ENCODE measurements at regions not wholly inside any gene's neighbourhood (a gene's known extent, or its start where the extent isn't known, plus 50 kb on each side); places are given as distances from the start of the nearest gene placed in this dataset.

- no peaks in the 10 kb centered on the region for H3K79me2 ChIP-seq (ENCODE audit: insufficient read depth, low read length)
- H4K20me1 ChIP-seq (ENCODE audit: insufficient read depth, low read length), result no peaks in the 10 kb centered on the region
- Mint-ChIP-seq H3K36me3 (ENCODE audit: low read depth, unreplicated experiment) (no peaks in the 10 kb centered on the region), H3K9me3 (ENCODE audit: unreplicated experiment) (peaks cover 9% of the 10 kb centered on the region), H3K27me3 (ENCODE audit: low read depth, unreplicated experiment) (no peaks in the 10 kb centered on the region), H3K27ac (ENCODE audit: unreplicated experiment) (peak overlapping the region; percentile 92), H3K4me1 (ENCODE audit: low read depth, unreplicated experiment) (peaks cover 19% of the 10 kb centered on the region), H3K4me3 (ENCODE audit: unreplicated experiment) (no peak overlapping the region)
- peak overlapping the region; percentile 72 for H3K27ac ChIP-seq (ENCODE audit: low read depth, low read length)
- no peak overlapping the region for H3K4me3 ChIP-seq (ENCODE audit: insufficient read depth, low read depth, low read length)
- no peak for TF ChIP-seq CTCF (IDR thresholded peaks at IDR 0.05; ENCODE audit: insufficient read depth, low read depth, low read length)
- no peak for TF ChIP-seq EZH2 (IDR thresholded peaks at IDR 0.05; ENCODE audit: insufficient read depth, low read length)
- peaks cover 2% of the 10 kb centered on the region for H3K27me3 ChIP-seq (ENCODE audit: insufficient read depth, low read length)
- no peak overlapping the region for H2AFZ ChIP-seq (ENCODE audit: low read depth, low read length)
- H3K4me1 ChIP-seq (ENCODE audit: insufficient read depth, low read length), result peaks cover 17% of the 10 kb centered on the region
- peak overlapping the region; percentile 17 for H3K9ac ChIP-seq (ENCODE audit: low read length)
- H3K4me2 ChIP-seq (ENCODE audit: low read length), result peak overlapping the region; percentile 61
- FAIRE-seq, result no peak
- no peaks in the 10 kb centered on the region for H3K36me3 ChIP-seq (ENCODE audit: insufficient read depth, low read length)
- H3K9me3 ChIP-seq (ENCODE audit: insufficient read depth, low read depth, low read length), result no peaks in the 10 kb centered on the region
- DNase-seq (ENCODE audit: low read depth), result peak; percentile 63
These were observed 92.0 kb downstream of the FOXB1 start for GRCh38 chr15:60096157-60096556.

- no peak overlapping the region for H3K4me2 ChIP-seq (ENCODE audit: low read length)
- no peak for DNase-seq (ENCODE audit: low read depth)
These were observed 97.3 kb downstream of the FOXB1 start for GRCh38 chr15:60101416-60101815.

More at GRCh38 chr15:60101416-60101815, 97.3 kb downstream of the FOXB1 start:
- Histone ChIP-seq H2AFZ (ENCODE audit: low read depth, low read length) (no peak overlapping the region), H3K36me3 (ENCODE audit: insufficient read depth, low read length) (no peaks in the 10 kb centered on the region), H3K9me3 (ENCODE audit: insufficient read depth, low read depth, low read length) (no peaks in the 10 kb centered on the region), H3K4me1 (ENCODE audit: insufficient read depth, low read length) (peaks cover under 1% of the 10 kb centered on the region), H3K27me3 (ENCODE audit: insufficient read depth, low read length) (peaks cover 7% of the 10 kb centered on the region), H4K20me1 (ENCODE audit: insufficient read depth, low read length) (no peaks in the 10 kb centered on the region), H3K4me3 (ENCODE audit: insufficient read depth, low read depth, low read length) (no peak overlapping the region), H3K9ac (ENCODE audit: low read length) (no peak overlapping the region), H3K79me2 (ENCODE audit: insufficient read depth, low read length) (no peaks in the 10 kb centered on the region), H3K27ac (ENCODE audit: low read depth, low read length) (no peak overlapping the region)
- peaks cover 7% of the 10 kb centered on the region for H3K9me3 Mint-ChIP-seq (ENCODE audit: unreplicated experiment)
- H3K27me3 Mint-ChIP-seq (ENCODE audit: low read depth, unreplicated experiment), result no peaks in the 10 kb centered on the region
- H3K4me1 Mint-ChIP-seq (ENCODE audit: low read depth, unreplicated experiment), result peaks cover 2% of the 10 kb centered on the region
- H3K36me3 Mint-ChIP-seq (ENCODE audit: low read depth, unreplicated experiment), result no peaks in the 10 kb centered on the region
- H3K27ac Mint-ChIP-seq (ENCODE audit: unreplicated experiment), result no peak overlapping the region
- no peak for FAIRE-seq
- TF ChIP-seq EZH2 (IDR thresholded peaks at IDR 0.05; ENCODE audit: insufficient read depth, low read length), result no peak
- TF ChIP-seq CTCF (IDR thresholded peaks at IDR 0.05; ENCODE audit: insufficient read depth, low read depth, low read length), result no peak
- no peak overlapping the region for H3K4me3 Mint-ChIP-seq (ENCODE audit: unreplicated experiment)
